Caco-2 (cell line): ENCODE measurements at regions not wholly inside any gene's neighbourhood (a gene's known extent, or its start where the extent isn't known, plus 50 kb on each side); places are given as distances from the start of the nearest gene placed in this dataset.

Experiments
- BruUV-seq: library from RNA; stranded (reverse); fragments of 400-500 nt; replicated peaks from 2 replicates; lab custom pipeline; 2021; lab: Mats Ljungman, UMichigan
- CTCF ChIA-PET: fragments of 300-600 bp; sonication (Branson Sonifier 250); formaldehyde crosslinking; loops from one replicate; lab custom pipeline; 2022; ENCODE audit warnings: antibody characterized with exemption; lab: Charles Lee
- POLR2A ChIA-PET: fragments of 300-600 bp; sonication (Branson Sonifier 250); formaldehyde crosslinking; loops from one replicate; lab custom pipeline; 2022; ENCODE audit warnings: antibody characterized with exemption; lab: Charles Lee
- DNase-seq, 2 experiments: peaks; one replicate each; pipeline versions ENCODE4 v3.0.0 to v3.0.0-alpha.2; 2020 to 2022
- H3K27me3 ChIP-seq: replicated peaks from 2 replicates; pipeline ENCODE4 v1.6.0; 2011; ENCODE audit warnings: low read length; ENCODE audit not compliant: control insufficient read depth, insufficient read depth
- H3K36me3 ChIP-seq: 2 replicates; pipeline ENCODE4 v1.5.1; 2011; ENCODE audit warnings: low read length; ENCODE audit not compliant: control insufficient read depth, insufficient read depth
- H3K4me1 ChIP-seq: fragments of 250-450 bp; sonication (Bioruptor Pico); 2 replicates; pipeline ENCODE4 v1.5.1; 2020; ENCODE audit warnings: mild to moderate bottlenecking
- H3K4me3 ChIP-seq: 2 replicates; pipeline ENCODE4 v1.5.1; 2011; ENCODE audit warnings: low read depth, mild to moderate bottlenecking, control low read depth, low read length
- H3K9me3 ChIP-seq: fragments of 250-450 bp; sonication (Bioruptor Pico); 2 replicates; pipeline ENCODE4 v1.5.1; 2020; ENCODE audit warnings: mild to moderate bottlenecking, moderate library complexity
- H3K27ac Mint-ChIP-seq: one replicate; pipeline ENCODE4 v1.8.0; 2022; ENCODE audit warnings: mixed read lengths; ENCODE audit not compliant: unreplicated experiment
- H3K27me3 Mint-ChIP-seq: one replicate; pipeline ENCODE4 v1.8.0; 2022; ENCODE audit warnings: mixed read lengths; ENCODE audit not compliant: insufficient read depth, unreplicated experiment
- H3K36me3 Mint-ChIP-seq: one replicate; pipeline ENCODE4 v1.8.0; 2022; ENCODE audit warnings: mild to moderate bottlenecking, mixed read lengths; ENCODE audit not compliant: insufficient read depth, unreplicated experiment
- H3K4me1 Mint-ChIP-seq: one replicate; pipeline ENCODE4 v1.8.0; 2022; ENCODE audit warnings: low read depth, mixed read lengths; ENCODE audit not compliant: unreplicated experiment
- H3K4me3 Mint-ChIP-seq: one replicate; pipeline ENCODE4 v1.8.0; 2022; ENCODE audit warnings: mild to moderate bottlenecking, moderate library complexity, mixed read lengths; ENCODE audit not compliant: unreplicated experiment
- H3K9me3 Mint-ChIP-seq: one replicate; pipeline ENCODE4 v1.8.0; 2022; ENCODE audit warnings: mixed read lengths; ENCODE audit not compliant: unreplicated experiment
- intact Hi-C: fragments of 100-400 bp; cut with micrococcal nuclease; formaldehyde crosslinking; loops from one replicate; pipeline ENCODE4 v1.10.0; 2022; ENCODE audit not compliant: unreplicated experiment
- TF ChIP-seq, protein P1 (sequence below), 2 experiments: fragments of 200-600 bp in 1 of 2; IDR thresholded peaks; 1 replicate in 1 of 2; 2 replicates in 1 of 2; pipeline versions ENCODE4 v1.5.1 to v1.8.0; 2011 to 2022; ENCODE audit warnings: antibody characterized with exemption in 1 of 2, control low read depth in 1 of 2, inconsistent platforms in 1 of 2, low read depth in 1 of 2, low read length in 1 of 2, mild to moderate bottlenecking in 1 of 2, moderate library complexity in 1 of 2; ENCODE audit not compliant: insufficient read depth in 1 of 2, severe bottlenecking in 1 of 2, unreplicated experiment in 1 of 2

DNA sequence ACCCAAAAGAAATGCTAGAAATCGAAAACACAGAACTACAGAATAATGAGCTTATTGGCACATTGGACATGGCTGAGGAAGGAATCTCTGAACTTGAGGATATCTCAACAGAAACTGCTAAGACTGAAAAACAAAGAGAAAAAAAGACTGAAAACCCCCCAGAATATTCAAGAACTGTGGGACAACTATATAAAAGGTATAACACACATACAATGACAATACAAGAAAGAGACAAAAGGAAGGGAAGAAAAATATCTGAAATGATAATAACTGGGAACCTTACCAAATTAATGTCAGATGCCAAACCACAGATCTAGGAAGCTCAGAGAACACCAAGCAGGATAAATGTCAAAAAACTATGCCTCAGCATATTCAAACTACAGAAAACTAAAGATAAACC lies 68.6 kb upstream of the TNPO1 start:
- Mint-ChIP-seq H3K27me3 (peaks cover 5% of the 10 kb centered on the region), H3K36me3 (no peaks in the 10 kb centered on the region), H3K4me1 (no peaks in the 10 kb centered on the region), H3K4me3 (no peak overlapping the region), H3K9me3 (no peaks in the 10 kb centered on the region), H3K27ac (no peak overlapping the region)
- no peak for DNase-seq
- H3K9me3 ChIP-seq, result no peaks in the 10 kb centered on the region
- ChIA-PET POLR2A (no interaction called here), CTCF (no interaction called here)
- H3K36me3 ChIP-seq, result no peaks in the 10 kb centered on the region
- H3K4me1 ChIP-seq, result no peaks in the 10 kb centered on the region
- H3K4me3 ChIP-seq, result no peak overlapping the region
- BruUV-seq, result no TSS peak
- TF ChIP-seq, protein P1, sequence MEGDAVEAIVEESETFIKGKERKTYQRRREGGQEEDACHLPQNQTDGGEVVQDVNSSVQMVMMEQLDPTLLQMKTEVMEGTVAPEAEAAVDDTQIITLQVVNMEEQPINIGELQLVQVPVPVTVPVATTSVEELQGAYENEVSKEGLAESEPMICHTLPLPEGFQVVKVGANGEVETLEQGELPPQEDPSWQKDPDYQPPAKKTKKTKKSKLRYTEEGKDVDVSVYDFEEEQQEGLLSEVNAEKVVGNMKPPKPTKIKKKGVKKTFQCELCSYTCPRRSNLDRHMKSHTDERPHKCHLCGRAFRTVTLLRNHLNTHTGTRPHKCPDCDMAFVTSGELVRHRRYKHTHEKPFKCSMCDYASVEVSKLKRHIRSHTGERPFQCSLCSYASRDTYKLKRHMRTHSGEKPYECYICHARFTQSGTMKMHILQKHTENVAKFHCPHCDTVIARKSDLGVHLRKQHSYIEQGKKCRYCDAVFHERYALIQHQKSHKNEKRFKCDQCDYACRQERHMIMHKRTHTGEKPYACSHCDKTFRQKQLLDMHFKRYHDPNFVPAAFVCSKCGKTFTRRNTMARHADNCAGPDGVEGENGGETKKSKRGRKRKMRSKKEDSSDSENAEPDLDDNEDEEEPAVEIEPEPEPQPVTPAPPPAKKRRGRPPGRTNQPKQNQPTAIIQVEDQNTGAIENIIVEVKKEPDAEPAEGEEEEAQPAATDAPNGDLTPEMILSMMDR (IDR thresholded peaks at IDR 0.05; ENCODE audit: insufficient read depth in 1 of 2, low read depth in 1 of 2, low read length in 1 of 2, severe bottlenecking in 1 of 2, unreplicated experiment in 1 of 2), result no peak
- intact Hi-C loops, result no loop called here
- no peaks in the 10 kb centered on the region for H3K27me3 ChIP-seq

DNA sequence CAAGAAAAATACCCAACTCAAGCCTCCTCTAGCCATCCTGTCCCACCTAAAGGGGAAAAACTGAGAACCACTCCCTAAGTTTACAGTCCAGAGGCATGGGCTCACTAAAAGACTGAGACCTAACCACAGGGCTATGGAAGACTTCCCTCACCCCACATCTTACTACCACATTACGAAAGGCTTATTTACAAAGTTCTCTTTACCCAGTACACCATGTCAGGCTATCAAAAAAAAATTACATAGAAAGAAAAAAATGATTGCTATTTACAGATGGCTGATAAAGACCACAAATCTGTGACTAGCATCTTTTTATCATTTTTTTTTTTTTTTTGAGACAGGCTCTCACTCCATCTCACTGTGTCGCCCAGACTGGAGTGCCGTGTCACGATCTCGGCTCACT lies 69.7 kb upstream of the TNPO1 start:
- no peaks in the 10 kb centered on the region for H3K36me3 Mint-ChIP-seq
- H3K9me3 ChIP-seq, result no peaks in the 10 kb centered on the region
- TF ChIP-seq, protein P1 (IDR thresholded peaks at IDR 0.05; ENCODE audit: insufficient read depth in 1 of 2, low read depth in 1 of 2, low read length in 1 of 2, severe bottlenecking in 1 of 2, unreplicated experiment in 1 of 2), result no peak
- H3K27me3 Mint-ChIP-seq, result peaks cover 5% of the 10 kb centered on the region
- BruUV-seq, result no TSS peak
- H3K27ac Mint-ChIP-seq, result no peak overlapping the region
- ChIA-PET CTCF (no interaction called here), POLR2A (no interaction called here)
- no peak overlapping the region for H3K4me3 Mint-ChIP-seq
- no peak overlapping the region for H3K4me3 ChIP-seq
- H3K9me3 Mint-ChIP-seq, result no peaks in the 10 kb centered on the region
- no peaks in the 10 kb centered on the region for H3K4me1 Mint-ChIP-seq
- H3K4me1 ChIP-seq, result no peaks in the 10 kb centered on the region
- intact Hi-C loops, result no loop called here
- no peaks in the 10 kb centered on the region for H3K36me3 ChIP-seq
- no peaks in the 10 kb centered on the region for H3K27me3 ChIP-seq
- no peak for DNase-seq

DNA sequence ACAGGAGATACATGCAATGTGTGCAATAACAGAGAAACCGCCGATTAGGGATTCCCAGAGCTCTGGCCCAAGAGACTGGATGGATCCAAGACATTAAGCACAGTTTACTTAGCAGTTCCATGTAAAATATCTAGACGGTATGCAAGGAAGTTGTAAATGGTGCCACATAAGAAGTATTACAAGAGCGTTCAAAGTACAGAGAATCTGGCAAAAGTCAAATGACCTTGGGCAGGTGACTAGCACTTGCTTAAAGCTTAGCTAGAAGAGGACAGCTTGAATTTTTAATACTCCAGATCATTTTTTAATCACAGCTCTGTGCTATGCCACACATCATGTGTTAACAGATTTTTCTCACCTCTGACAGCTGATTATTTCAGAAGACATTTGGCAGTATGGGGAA lies 72.3 kb upstream of the TNPO1 start:
- POLR2A ChIA-PET, result no interaction called here
- no peak overlapping the region for H3K4me3 ChIP-seq
- H3K4me3 Mint-ChIP-seq, result no peak overlapping the region
- no peaks in the 10 kb centered on the region for H3K4me1 ChIP-seq
- intact Hi-C loops, result no loop called here
- CTCF ChIA-PET, result no interaction called here
- H3K27me3 Mint-ChIP-seq, result peaks cover 7% of the 10 kb centered on the region
- H3K36me3 Mint-ChIP-seq, result no peaks in the 10 kb centered on the region
- H3K27ac Mint-ChIP-seq, result no peak overlapping the region
- H3K9me3 ChIP-seq, result no peaks in the 10 kb centered on the region
- H3K36me3 ChIP-seq, result no peaks in the 10 kb centered on the region
- no peak for DNase-seq
- TF ChIP-seq, protein P1 (IDR thresholded peaks at IDR 0.05; ENCODE audit: insufficient read depth in 1 of 2, low read depth in 1 of 2, low read length in 1 of 2, severe bottlenecking in 1 of 2, unreplicated experiment in 1 of 2), result no peak
- no peaks in the 10 kb centered on the region for H3K9me3 Mint-ChIP-seq
- BruUV-seq, result no TSS peak
- H3K27me3 ChIP-seq, result no peaks in the 10 kb centered on the region
- H3K4me1 Mint-ChIP-seq, result no peaks in the 10 kb centered on the region
